Spleen (tissue), 11 donors: ENCODE measurements at regions not wholly inside any gene's neighbourhood (a gene's known extent, or its start where the extent isn't known, plus 50 kb on each side); places are given as distances from the start of the nearest gene placed in this dataset.

Experiments used
- DNase-seq: peaks from one replicate; pipeline ENCODE4 v3.0.0-alpha.2; 2020
- H3K27ac ChIP-seq, 8 donors: fragments of 200-600 bp; sonication (generic) in 7 of 8; 1 replicate in 4 of 8; 2 replicates in 4 of 8; pipeline versions ENCODE4 v1.5.0 to v1.8.0; 2016 to 2021; ENCODE audit warnings: inconsistent platforms in 4 of 8, mild to moderate bottlenecking in 4 of 8, moderate library complexity in 1 of 8
- H3K27me3 ChIP-seq, 7 donors: fragments of 200-600 bp; sonication (generic) in 6 of 7; replicated peaks in 1 of 7; 1 replicate in 4 of 7; 2 replicates in 3 of 7; pipeline versions ENCODE4 v1.5.0 to v1.8.0; 2016 to 2021; ENCODE audit warnings: inconsistent platforms in 3 of 7, mild to moderate bottlenecking in 1 of 7
- H3K36me3 ChIP-seq, 6 donors: fragments of 200-600 bp; sonication (generic) in 5 of 6; 1 replicate in 4 of 6; 2 replicates in 2 of 6; pipeline versions ENCODE4 v1.5.0 to v1.8.0; 2016 to 2021; ENCODE audit warnings: inconsistent platforms in 2 of 6
- H3K4me1 ChIP-seq, 6 donors: fragments of 200-600 bp; sonication (generic) in 5 of 6; 1 replicate in 3 of 6; 2 replicates in 3 of 6; pipeline versions ENCODE4 v1.5.0 to v1.8.0; 2016 to 2021; ENCODE audit warnings: inconsistent platforms in 3 of 6
- H3K4me3 ChIP-seq, 8 donors: fragments of 200-600 bp; sonication (generic) in 7 of 8; 1 replicate in 4 of 8; 2 replicates in 4 of 8; pipeline versions ENCODE4 v1.5.0 to v1.8.0; 2016 to 2021; ENCODE audit warnings: inconsistent platforms in 4 of 8, mild to moderate bottlenecking in 4 of 8, moderate library complexity in 2 of 8
- H3K9me3 ChIP-seq, 8 donors: fragments of 200-600 bp; sonication (generic) in 7 of 8; 1 replicate in 4 of 8; 2 replicates in 4 of 8; pipeline versions ENCODE4 v1.5.0 to v1.8.0; 2016 to 2021; ENCODE audit warnings: inconsistent platforms in 4 of 8
- CTCF ChIP-seq, 11 experiments: fragments of 200-600 bp in 7 of 11; fragments of 450-650 bp in 4 of 11; sonication (generic) in 4 of 11; IDR thresholded peaks in 8 of 11; conservative IDR thresholded peaks in 3 of 11; 1 replicate in 7 of 11; 2 replicates in 4 of 11; pipeline versions ENCODE4 v1.4.0 to v1.8.0; 2016 to 2021; ENCODE audit warnings: antibody characterized with exemption in 11 of 11, inconsistent platforms in 4 of 11, mild to moderate bottlenecking in 1 of 11
- POLR2A ChIP-seq, 3 donors: fragments of 450-650 bp; IDR thresholded peaks; one replicate each; pipeline ENCODE4 v1.5.1; 2017; ENCODE audit warnings: antibody characterized with exemption in 3 of 3, mild to moderate bottlenecking in 1 of 3
- POLR2AphosphoS5 ChIP-seq, 3 donors: sonication (generic); formaldehyde crosslinking; IDR thresholded peaks; one replicate each; pipeline ENCODE4 v1.5.1; 2017; ENCODE audit warnings: antibody characterized with exemption in 3 of 3
- WGBS, 5 donors: extraction: QIAGEN DNeasy Blood & Tissue Kit in 3 of 5; methylation state at CpG; one replicate each; pipeline versions ENCODE4 v1.1.5 to v1.1.7; 2013 to 2018; 5-methylcytosine and 5-hydroxymethylcytosine counted together
- intact Hi-C: fragments of 100-400 bp; cut with DNase I; formaldehyde crosslinking; loops from one replicate; pipeline ENCODE4 v1.15.0; 2023; ENCODE audit warnings: low total_unique reads
- donor health status: healthy with polysubstance abuse.
- donor health status: DM: no; HTN: no; CAD: no; lungs with moderate emphysema.
- donor health status: DM: no; HTN: no; CAD: no.
- donor health status: Bipolar disorder and iron deficiency.
- donor health status: healthy.
- donor health status: DM: no; HTN: no; CAD: no.
- donor health status: DM: yes; HTN: yes; CAD: no.

GRCh38 chr13:47572375-47572774 lies 428.7 kb downstream of the SUCLA2 start:
- Histone ChIP-seq H3K27me3 (no peaks in the 10 kb centered on the region), H3K4me1 (no peaks in the 10 kb centered on the region), H3K9me3 (peaks cover 13 to 97% (median 85%) of the 10 kb centered on the region in 8 donors), H3K36me3 (no peaks in the 10 kb centered on the region), H3K4me3 (no peak overlapping the region), H3K27ac (no peak overlapping the region)
- intact Hi-C loops = no loop called here
- no peak for DNase-seq
- 54 to 74% (median 66%) methylated on average over 2 of the region's 2 CpGs for WGBS, 5 donors
- no peak for TF ChIP-seq CTCF (IDR thresholded peaks at IDR 0.05 in 8 of 11, conservative IDR thresholded peaks at IDR 0.05 in 3 of 11)
- no peak for TF ChIP-seq POLR2A (IDR thresholded peaks at IDR 0.05)
- TF ChIP-seq POLR2AphosphoS5 (IDR thresholded peaks at IDR 0.05) = no peak

- Histone ChIP-seq H3K4me3 (no peak overlapping the region), H3K9me3 (peaks cover 0 to 35% (median 21%) of the 10 kb centered on the region in 8 donors), H3K36me3 (no peaks in the 10 kb centered on the region), H3K27ac (no peak overlapping the region), H3K27me3 (peaks cover 0 to 8% (median 0%) of the 10 kb centered on the region in 7 donors), H3K4me1 (no peaks in the 10 kb centered on the region)
- 53 to 64% (median 60%) methylated on average over 7 of the region's 7 CpGs for WGBS, 5 donors
- TF ChIP-seq CTCF (IDR thresholded peaks at IDR 0.05 in 8 of 11, conservative IDR thresholded peaks at IDR 0.05 in 3 of 11) (no peak), POLR2AphosphoS5 (IDR thresholded peaks at IDR 0.05) (no peak), POLR2A (IDR thresholded peaks at IDR 0.05) (no peak)
- DNase-seq = no peak
- intact Hi-C loops = no loop called here
Measured at GRCh38 chr13:47564041-47564440, 437.0 kb downstream of the SUCLA2 start.

- WGBS, 5 donors = 86 to 96% (median 91%) methylated on average over 3 of the region's 3 CpGs
- no peak overlapping the region for H3K4me3 ChIP-seq
- H3K36me3 ChIP-seq = no peaks in the 10 kb centered on the region
- no peaks in the 10 kb centered on the region for H3K4me1 ChIP-seq
- TF ChIP-seq POLR2A (IDR thresholded peaks at IDR 0.05) (no peak), POLR2AphosphoS5 (IDR thresholded peaks at IDR 0.05) (no peak), CTCF (IDR thresholded peaks at IDR 0.05 in 8 of 11, conservative IDR thresholded peaks at IDR 0.05 in 3 of 11) (no peak)
- H3K9me3 ChIP-seq = no peaks in the 10 kb centered on the region
- DNase-seq = no peak
- H3K27me3 ChIP-seq = no peaks in the 10 kb centered on the region
- intact Hi-C loops = no loop called here
- H3K27ac ChIP-seq = no peak overlapping the region
Measured at GRCh38 chr13:47556703-47557102, 444.4 kb downstream of the SUCLA2 start.

GRCh38 chr13:47555235-47555634 lies 445.8 kb downstream of the SUCLA2 start:
- TF ChIP-seq POLR2A (IDR thresholded peaks at IDR 0.05) (no peak), CTCF (IDR thresholded peaks at IDR 0.05 in 8 of 11, conservative IDR thresholded peaks at IDR 0.05 in 3 of 11) (no peak), POLR2AphosphoS5 (IDR thresholded peaks at IDR 0.05) (no peak)
- no peaks in the 10 kb centered on the region for H3K27me3 ChIP-seq
- no peak for DNase-seq
- H3K9me3 ChIP-seq = no peaks in the 10 kb centered on the region
- no peaks in the 10 kb centered on the region for H3K36me3 ChIP-seq
- no peak overlapping the region for H3K4me3 ChIP-seq
- no peaks in the 10 kb centered on the region for H3K4me1 ChIP-seq
- intact Hi-C loops = no loop called here
- 28 to 42% (median 36%) methylated on average over 1 of the region's 1 CpG for WGBS, 5 donors
- H3K27ac ChIP-seq = no peak overlapping the region
